Type B pancreatic cell (in vitro differentiated cells): ENCODE measurements at regions not wholly inside any gene's neighbourhood (a gene's known extent, or its start where the extent isn't known, plus 50 kb on each side); places are given as distances from the start of the nearest gene placed in this dataset.
"Not testable (repeated sequence)": the region's sequence is repeated elsewhere in the genome, so short reads cannot be mapped to it uniquely, and the experiment has no call there.

Experiments
- DNase-seq: peaks from one replicate; pipeline ENCODE4 v3.0.0; 2021; ENCODE audit warnings: mixed read lengths; ENCODE audit not compliant: unreplicated experiment; ENCODE audit errors: extremely low spot score
- H3K27ac Mint-ChIP-seq: 2 replicates; pipeline ENCODE4 v1.8.0; 2021; ENCODE audit warnings: mild to moderate bottlenecking, mixed read lengths
- H3K27me3 Mint-ChIP-seq: 2 replicates; pipeline ENCODE4 v1.8.0; 2021; ENCODE audit warnings: mixed read lengths
- H3K36me3 Mint-ChIP-seq: 2 replicates; pipeline ENCODE4 v1.8.0; 2021; ENCODE audit warnings: mixed read lengths
- H3K4me1 Mint-ChIP-seq: one replicate; pipeline ENCODE4 v1.8.0; 2021; ENCODE audit warnings: mixed read lengths; ENCODE audit not compliant: unreplicated experiment
- H3K4me3 Mint-ChIP-seq: 2 replicates; pipeline ENCODE4 v1.8.0; 2021; ENCODE audit warnings: mild to moderate bottlenecking, mixed read lengths
- H3K9me3 Mint-ChIP-seq: 2 replicates; pipeline ENCODE4 v1.8.0; 2021; ENCODE audit warnings: mixed read lengths
- TF ChIP-seq, protein P1 (sequence below): fragments of 200-600 bp; sonication (generic); conservative IDR thresholded peaks from 2 replicates; pipeline ENCODE4 v1.5.0; 2021; ENCODE audit warnings: antibody characterized with exemption, mild to moderate bottlenecking

DNA sequence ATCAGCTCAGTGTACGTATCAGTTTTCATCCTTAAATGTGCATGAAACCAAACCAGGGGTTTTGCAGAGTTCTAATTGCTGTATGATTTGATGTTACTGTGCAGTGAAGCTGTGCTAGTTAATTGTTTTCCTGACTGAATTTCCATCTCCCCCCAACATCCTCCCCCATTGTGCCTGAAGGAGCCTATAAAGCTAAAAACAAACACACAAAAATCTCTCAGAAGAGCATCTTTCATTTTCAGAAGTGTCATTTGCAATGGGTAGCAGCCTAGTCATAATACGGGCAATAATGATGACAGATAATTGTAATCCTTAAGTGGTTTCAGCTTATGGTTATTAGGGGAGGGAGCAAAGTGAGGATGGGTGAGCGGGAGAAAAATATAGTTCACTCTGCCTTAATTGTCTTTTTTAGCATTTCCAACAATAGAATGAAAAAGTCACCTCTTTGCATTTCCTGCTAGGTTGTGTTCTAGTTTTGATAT is 207.9 kb upstream of the TBL1XR1 start:
- Mint-ChIP-seq H3K27ac (no peak overlapping the region), H3K36me3 (peaks cover 3% of the 10 kb centered on the region), H3K27me3 (no peaks in the 10 kb centered on the region), H3K4me1 (peaks cover 17% of the 10 kb centered on the region), H3K4me3 (no peak overlapping the region), H3K9me3 (peaks cover 13% of the 10 kb centered on the region)
- no peak for DNase-seq
- TF ChIP-seq, protein P1, sequence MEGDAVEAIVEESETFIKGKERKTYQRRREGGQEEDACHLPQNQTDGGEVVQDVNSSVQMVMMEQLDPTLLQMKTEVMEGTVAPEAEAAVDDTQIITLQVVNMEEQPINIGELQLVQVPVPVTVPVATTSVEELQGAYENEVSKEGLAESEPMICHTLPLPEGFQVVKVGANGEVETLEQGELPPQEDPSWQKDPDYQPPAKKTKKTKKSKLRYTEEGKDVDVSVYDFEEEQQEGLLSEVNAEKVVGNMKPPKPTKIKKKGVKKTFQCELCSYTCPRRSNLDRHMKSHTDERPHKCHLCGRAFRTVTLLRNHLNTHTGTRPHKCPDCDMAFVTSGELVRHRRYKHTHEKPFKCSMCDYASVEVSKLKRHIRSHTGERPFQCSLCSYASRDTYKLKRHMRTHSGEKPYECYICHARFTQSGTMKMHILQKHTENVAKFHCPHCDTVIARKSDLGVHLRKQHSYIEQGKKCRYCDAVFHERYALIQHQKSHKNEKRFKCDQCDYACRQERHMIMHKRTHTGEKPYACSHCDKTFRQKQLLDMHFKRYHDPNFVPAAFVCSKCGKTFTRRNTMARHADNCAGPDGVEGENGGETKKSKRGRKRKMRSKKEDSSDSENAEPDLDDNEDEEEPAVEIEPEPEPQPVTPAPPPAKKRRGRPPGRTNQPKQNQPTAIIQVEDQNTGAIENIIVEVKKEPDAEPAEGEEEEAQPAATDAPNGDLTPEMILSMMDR: no peak

DNA sequence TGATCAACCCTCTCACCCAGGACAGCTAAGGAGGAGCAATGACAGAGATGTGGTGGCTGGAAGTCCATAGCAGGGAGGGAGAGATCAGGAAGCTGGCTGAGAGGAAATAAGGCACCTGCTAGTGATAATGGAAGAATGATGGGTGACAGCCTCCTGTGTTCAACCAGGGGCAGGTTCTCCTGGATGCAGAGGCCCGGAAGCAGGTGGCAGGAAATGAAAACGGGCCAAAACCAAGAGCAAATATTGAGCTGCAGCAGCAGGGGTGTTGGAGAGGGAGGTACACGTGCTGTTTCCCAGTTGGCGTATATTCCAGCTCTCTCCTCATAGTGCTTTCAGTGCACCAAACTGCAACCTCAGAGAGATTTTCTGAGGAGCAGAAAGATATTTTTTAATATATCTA is 213.4 kb upstream of the TBL1XR1 start:
- peaks cover 10% of the 10 kb centered on the region for H3K4me1 Mint-ChIP-seq
- H3K9me3 Mint-ChIP-seq: peaks cover 6% of the 10 kb centered on the region
- TF ChIP-seq, protein P1: no peak
- H3K27ac Mint-ChIP-seq: no peak overlapping the region
- H3K36me3 Mint-ChIP-seq: no peaks in the 10 kb centered on the region
- no peaks in the 10 kb centered on the region for H3K27me3 Mint-ChIP-seq
- DNase-seq: no peak
- H3K4me3 Mint-ChIP-seq: no peak overlapping the region

DNA sequence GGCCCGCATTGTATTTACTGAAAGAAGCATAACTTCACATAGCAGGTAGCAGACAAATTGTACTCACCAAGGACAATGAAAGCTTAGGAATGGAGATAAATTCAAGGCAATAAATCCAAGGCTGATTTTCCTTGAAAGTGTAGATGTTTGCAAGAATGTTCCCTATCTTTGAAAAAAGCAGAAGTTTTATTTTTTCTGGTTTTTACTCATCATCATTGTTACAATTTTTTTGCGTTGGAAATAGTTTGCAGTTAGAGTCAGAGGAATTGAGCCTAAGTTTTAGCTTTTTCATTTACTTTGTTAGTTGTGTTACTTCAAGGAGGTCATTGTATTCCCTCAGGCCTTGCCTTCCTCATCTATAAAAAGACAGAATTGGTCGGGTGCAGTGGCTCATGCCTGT is 213.9 kb upstream of the TBL1XR1 start:
- Mint-ChIP-seq H3K27ac (no peak overlapping the region), H3K4me1 (peaks cover 9% of the 10 kb centered on the region), H3K9me3 (peaks cover 4% of the 10 kb centered on the region), H3K36me3 (no peaks in the 10 kb centered on the region), H3K4me3 (no peak overlapping the region), H3K27me3 (no peaks in the 10 kb centered on the region)
- TF ChIP-seq, protein P1: no peak
- DNase-seq: no peak

DNA sequence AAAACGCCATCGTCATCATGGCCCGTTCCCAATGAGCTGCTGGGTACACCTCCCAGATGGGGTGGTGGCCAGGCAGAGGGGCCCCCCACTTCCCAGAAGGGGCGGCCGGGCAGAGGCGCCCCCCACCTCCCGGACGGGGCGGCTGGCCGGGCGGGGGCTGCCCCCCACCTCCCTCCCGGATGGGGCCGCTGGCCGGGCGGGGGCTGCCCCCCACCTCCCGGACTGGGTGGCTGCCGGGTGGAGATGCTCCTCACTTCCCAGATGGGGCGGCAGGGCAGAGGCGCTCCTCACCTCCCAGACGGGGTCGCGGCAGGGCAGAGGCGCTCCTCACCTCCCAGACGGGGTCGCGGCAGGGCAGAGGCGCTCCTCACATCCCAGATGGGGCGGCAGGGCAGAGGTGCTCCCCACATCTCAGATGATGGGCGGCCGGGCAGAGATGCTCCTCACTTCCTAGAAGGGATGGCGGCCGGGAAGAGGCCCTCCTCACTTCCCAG is 215.4 kb upstream of the TBL1XR1 start:
- H3K4me3 Mint-ChIP-seq, H3K27ac Mint-ChIP-seq, H3K27me3 Mint-ChIP-seq, DNase-seq, H3K4me1 Mint-ChIP-seq, H3K36me3 Mint-ChIP-seq, H3K9me3 Mint-ChIP-seq: not testable (repeated sequence)

DNA sequence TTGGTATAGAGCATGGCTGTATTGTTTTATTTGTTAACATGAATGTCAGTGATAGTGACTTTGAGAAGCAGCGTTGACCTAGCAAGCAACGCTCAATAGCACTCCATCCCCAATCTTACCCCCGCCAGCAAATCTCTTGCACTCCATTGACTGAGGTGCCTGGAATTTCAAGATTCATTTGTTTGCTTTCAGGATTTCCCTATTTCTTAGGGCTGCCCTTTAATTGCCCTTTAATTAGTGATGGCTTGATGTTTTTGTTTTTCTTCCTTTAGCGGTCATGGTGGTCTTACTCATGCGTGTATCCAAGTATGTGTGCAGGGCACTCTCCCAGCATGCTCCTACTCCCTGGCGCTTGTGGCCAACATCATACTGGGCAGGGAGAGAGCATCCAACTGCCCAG is 216.8 kb upstream of the TBL1XR1 start:
- no peaks in the 10 kb centered on the region for H3K27me3 Mint-ChIP-seq
- no peak for DNase-seq
- H3K9me3 Mint-ChIP-seq: peaks cover 4% of the 10 kb centered on the region
- H3K36me3 Mint-ChIP-seq: no peaks in the 10 kb centered on the region
- H3K4me1 Mint-ChIP-seq: peaks cover 7% of the 10 kb centered on the region
- H3K4me3 Mint-ChIP-seq: no peak overlapping the region
- TF ChIP-seq, protein P1: no peak
- no peak overlapping the region for H3K27ac Mint-ChIP-seq

DNA sequence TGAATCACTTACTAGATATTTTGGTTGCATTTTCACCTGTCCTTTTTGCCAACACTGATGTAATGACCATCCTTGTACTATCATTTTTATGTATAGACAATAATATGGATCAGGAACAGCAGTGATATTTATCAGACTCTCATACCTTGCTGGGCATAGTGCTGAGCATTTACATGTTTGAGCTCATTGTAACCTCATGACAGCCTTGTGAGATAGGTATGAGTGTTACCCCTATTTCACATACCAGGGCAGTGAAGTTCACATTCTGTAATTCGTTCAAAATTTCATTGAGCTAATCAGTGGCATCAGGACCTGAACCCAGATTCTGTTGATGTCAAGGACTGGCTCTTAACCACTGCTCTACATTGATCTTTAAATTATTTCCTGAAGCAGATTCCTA is 221.5 kb upstream of the TBL1XR1 start:
- TF ChIP-seq, protein P1: no peak
- Mint-ChIP-seq H3K9me3 (peaks cover 5% of the 10 kb centered on the region), H3K4me1 (peaks cover 13% of the 10 kb centered on the region), H3K36me3 (no peaks in the 10 kb centered on the region), H3K27me3 (peaks cover 2% of the 10 kb centered on the region), H3K4me3 (no peak overlapping the region), H3K27ac (no peak overlapping the region)
- DNase-seq: no peak
